Panc1 (cell line): ENCODE measurements at regions not wholly inside any gene's neighbourhood (a gene's known extent, or its start where the extent isn't known, plus 50 kb on each side); places are given as distances from the start of the nearest gene placed in this dataset.
"Not testable (repeated sequence)": the region's sequence is repeated elsewhere in the genome, so short reads cannot be mapped to it uniquely, and the experiment has no call there.

ENCODE experiments used
- ATAC-seq: fragments of 200-7000 bp; cut with Tn5 transposase; 2 replicates; pipeline ENCODE4 v1.9.1; 2020; ENCODE audit warnings: mild to moderate bottlenecking, moderate library complexity
- BruUV-seq: library from RNA; stranded (reverse); fragments of 400-500 nt; replicated peaks from 2 replicates; lab custom pipeline; 2021; lab: Mats Ljungman, UMichigan
- CTCF ChIA-PET: fragments of 300-600 bp; sonication (Branson Sonifier 250); formaldehyde crosslinking; loops from one replicate; lab custom pipeline; 2022; ENCODE audit warnings: antibody characterized with exemption; lab: Charles Lee
- POLR2A ChIA-PET: fragments of 300-600 bp; sonication (Branson Sonifier 250); formaldehyde crosslinking; loops from one replicate; lab custom pipeline; 2022; ENCODE audit warnings: antibody characterized with exemption; lab: Charles Lee
- DNase-seq: peaks from one replicate; pipeline ENCODE4 v3.0.0-alpha.2; 2010; ENCODE audit warnings: low read depth, low spot score
- H3K27ac ChIP-seq: 2 replicates; pipeline ENCODE4 v1.5.1; 2011; ENCODE audit warnings: mild to moderate bottlenecking, low read length, inconsistent platforms
- H3K27me3 ChIP-seq: fragments of 200-500 bp; sonication (Bioruptor generic); 2 replicates; pipeline ENCODE4 v1.6.0; 2014; ENCODE audit warnings: low read length, inconsistent platforms; ENCODE audit not compliant: control insufficient read depth, insufficient read depth
- H3K36me3 ChIP-seq: fragments of 200-500 bp; sonication (Bioruptor generic); 2 replicates; pipeline ENCODE4 v1.5.1; 2014; ENCODE audit warnings: inconsistent platforms, mild to moderate bottlenecking, low read length, moderate library complexity; ENCODE audit not compliant: control insufficient read depth, insufficient read depth
- H3K4me1 ChIP-seq: 2 replicates; pipeline ENCODE4 v1.5.1; 2011; ENCODE audit warnings: inconsistent platforms, mild to moderate bottlenecking, low read length, moderate library complexity; ENCODE audit not compliant: control insufficient read depth, insufficient read depth
- H3K4me3 ChIP-seq, 2 experiments: 2 replicates each; pipeline ENCODE4 v1.5.1; 2011 to 2012; ENCODE audit warnings: low read depth in 2 of 2, low read length in 2 of 2, mild to moderate bottlenecking in 2 of 2, inconsistent platforms in 1 of 2, moderate library complexity in 1 of 2
- H3K9me3 ChIP-seq: fragments of 200-500 bp; sonication (Bioruptor generic); 2 replicates; pipeline ENCODE4 v1.5.1; 2014; ENCODE audit warnings: low read depth, mild to moderate bottlenecking, inconsistent platforms, low read length, moderate library complexity; ENCODE audit not compliant: control insufficient read depth, insufficient read depth
- CTCF ChIP-seq: fragments of 450-650 bp; IDR thresholded peaks from 2 replicates; pipeline ENCODE4 v1.5.1; 2017; ENCODE audit warnings: mild to moderate bottlenecking
- POLR2AphosphoS5 ChIP-seq: IDR thresholded peaks from 2 replicates; pipeline ENCODE4 v1.6.1; 2012; ENCODE audit warnings: mild to moderate bottlenecking, low read depth, low read length, moderate library complexity
- SIN3A ChIP-seq: IDR thresholded peaks from 2 replicates; pipeline ENCODE4 v1.6.1; 2012; ENCODE audit warnings: low read depth, mild to moderate bottlenecking, low read length, moderate library complexity, borderline replicate concordance; ENCODE audit not compliant: insufficient read depth
- TCF7L2 ChIP-seq: IDR thresholded peaks from 2 replicates; pipeline ENCODE4 v1.6.1; 2011; ENCODE audit warnings: mild to moderate bottlenecking, low read depth, low read length, inconsistent platforms
- in situ Hi-C: cut with HindIII; loops from 2 replicates; pipeline ENCODE4 v1.10.0; 2016; ENCODE audit warnings: low sequenced_read_pairs, low pct_unique_long_range_greater_than_20kb
- intact Hi-C: fragments of 100-400 bp; cut with micrococcal nuclease; formaldehyde crosslinking; loops from one replicate; pipeline ENCODE4 v1.10.0; 2022; ENCODE audit not compliant: unreplicated experiment
- TF ChIP-seq, protein P1 (sequence below), 2 experiments: IDR thresholded peaks; 2 replicates each; pipeline ENCODE4 v1.6.1; 2011 to 2012; ENCODE audit warnings: low read depth in 2 of 2, control low read depth in 1 of 2, low read length in 1 of 2, mild to moderate bottlenecking in 1 of 2, moderate library complexity in 1 of 2; ENCODE audit not compliant: insufficient read depth in 1 of 2

- Histone ChIP-seq H3K9me3 (no peaks in the 10 kb centered on the region), H3K36me3 (no peaks in the 10 kb centered on the region), H3K27ac (no peak overlapping the region), H3K4me1 (no peaks in the 10 kb centered on the region), H3K27me3 (peaks cover 3% of the 10 kb centered on the region), H3K4me3 (no peak overlapping the region)
- no TSS peak for BruUV-seq
- CTCF ChIA-PET = no interaction called here
- TF ChIP-seq, protein P1, sequence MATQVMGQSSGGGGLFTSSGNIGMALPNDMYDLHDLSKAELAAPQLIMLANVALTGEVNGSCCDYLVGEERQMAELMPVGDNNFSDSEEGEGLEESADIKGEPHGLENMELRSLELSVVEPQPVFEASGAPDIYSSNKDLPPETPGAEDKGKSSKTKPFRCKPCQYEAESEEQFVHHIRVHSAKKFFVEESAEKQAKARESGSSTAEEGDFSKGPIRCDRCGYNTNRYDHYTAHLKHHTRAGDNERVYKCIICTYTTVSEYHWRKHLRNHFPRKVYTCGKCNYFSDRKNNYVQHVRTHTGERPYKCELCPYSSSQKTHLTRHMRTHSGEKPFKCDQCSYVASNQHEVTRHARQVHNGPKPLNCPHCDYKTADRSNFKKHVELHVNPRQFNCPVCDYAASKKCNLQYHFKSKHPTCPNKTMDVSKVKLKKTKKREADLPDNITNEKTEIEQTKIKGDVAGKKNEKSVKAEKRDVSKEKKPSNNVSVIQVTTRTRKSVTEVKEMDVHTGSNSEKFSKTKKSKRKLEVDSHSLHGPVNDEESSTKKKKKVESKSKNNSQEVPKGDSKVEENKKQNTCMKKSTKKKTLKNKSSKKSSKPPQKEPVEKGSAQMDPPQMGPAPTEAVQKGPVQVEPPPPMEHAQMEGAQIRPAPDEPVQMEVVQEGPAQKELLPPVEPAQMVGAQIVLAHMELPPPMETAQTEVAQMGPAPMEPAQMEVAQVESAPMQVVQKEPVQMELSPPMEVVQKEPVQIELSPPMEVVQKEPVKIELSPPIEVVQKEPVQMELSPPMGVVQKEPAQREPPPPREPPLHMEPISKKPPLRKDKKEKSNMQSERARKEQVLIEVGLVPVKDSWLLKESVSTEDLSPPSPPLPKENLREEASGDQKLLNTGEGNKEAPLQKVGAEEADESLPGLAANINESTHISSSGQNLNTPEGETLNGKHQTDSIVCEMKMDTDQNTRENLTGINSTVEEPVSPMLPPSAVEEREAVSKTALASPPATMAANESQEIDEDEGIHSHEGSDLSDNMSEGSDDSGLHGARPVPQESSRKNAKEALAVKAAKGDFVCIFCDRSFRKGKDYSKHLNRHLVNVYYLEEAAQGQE (IDR thresholded peaks at IDR 0.05; ENCODE audit: insufficient read depth in 1 of 2, low read depth in 2 of 2, low read length in 1 of 2) = no peak
- TF ChIP-seq CTCF (no peak), POLR2AphosphoS5 (no peak), SIN3A (no peak)
- in situ Hi-C loops = no loop called here
- POLR2A ChIA-PET = no interaction called here
- DNase-seq = no peak
- intact Hi-C loops = no loop called here
- no peak for ATAC-seq
Observed at GRCh38 chr14:104419865-104420505, 159.6 kb upstream of the C14orf180 start.

- intact Hi-C loops, POLR2A ChIA-PET, BruUV-seq, H3K27ac ChIP-seq, ATAC-seq, H3K9me3 ChIP-seq, H3K4me3 ChIP-seq, H3K4me1 ChIP-seq, in situ Hi-C loops, DNase-seq, H3K36me3 ChIP-seq, H3K27me3 ChIP-seq, CTCF ChIA-PET: not testable (repeated sequence)
Observed at GRCh38 chr14:104420523-104420922, 159.0 kb upstream of the C14orf180 start.

- Histone ChIP-seq H3K27me3 (peaks cover 3% of the 10 kb centered on the region), H3K36me3 (no peaks in the 10 kb centered on the region), H3K27ac (no peak overlapping the region), H3K9me3 (no peaks in the 10 kb centered on the region), H3K4me3 (no peak overlapping the region), H3K4me1 (no peaks in the 10 kb centered on the region)
- ChIA-PET POLR2A (no interaction called here), CTCF (no interaction called here)
- intact Hi-C loops (no loop called here), in situ Hi-C loops (no loop called here)
- no TSS peak for BruUV-seq
- no peak for DNase-seq
- no peak for ATAC-seq
- TF ChIP-seq TCF7L2 = no peak
- no peak for TF ChIP-seq CTCF
- TF ChIP-seq, protein P1 (IDR thresholded peaks at IDR 0.05; ENCODE audit: insufficient read depth in 1 of 2, low read depth in 2 of 2, low read length in 1 of 2) = no peak
- TF ChIP-seq SIN3A = no peak
- no peak for TF ChIP-seq POLR2AphosphoS5
Observed at GRCh38 chr14:104420990-104421389, 158.6 kb upstream of the C14orf180 start.
